Neural progenitor cell (in vitro differentiated cells): ENCODE measurements at regions not wholly inside any gene's neighbourhood (a gene's known extent, or its start where the extent isn't known, plus 50 kb on each side); places are given as distances from the start of the nearest gene placed in this dataset.

Experiments used
- CTCF ChIP-seq: fragments of 200-600 bp; sonication (generic); IDR thresholded peaks from 2 replicates; pipeline ENCODE4 v1.5.1; 2017; ENCODE audit warnings: antibody characterized with exemption, mild to moderate bottlenecking
- EZH2 ChIP-seq: fragments of 200-600 bp; sonication (generic); IDR thresholded peaks from 2 replicates; pipeline ENCODE4 v1.6.1; 2017; ENCODE audit warnings: antibody characterized with exemption, mild to moderate bottlenecking, moderate library complexity
- EZH2phosphoT487 ChIP-seq: fragments of 200-600 bp; sonication (generic); IDR thresholded peaks from 2 replicates; pipeline ENCODE4 v1.6.1; 2017; ENCODE audit warnings: antibody characterized with exemption

GRCh38 chr2:16026816-16027501 lies 86.6 kb downstream of the MYCN start:
- no peak for TF ChIP-seq EZH2
- TF ChIP-seq CTCF = no peak
- TF ChIP-seq EZH2phosphoT487 = no peak
